ENCODE measurements at regions not wholly inside any gene's neighbourhood (a gene's known extent, or its start where the extent isn't known, plus 50 kb on each side); places are given as distances from the start of the nearest gene placed in this dataset.

DNA sequence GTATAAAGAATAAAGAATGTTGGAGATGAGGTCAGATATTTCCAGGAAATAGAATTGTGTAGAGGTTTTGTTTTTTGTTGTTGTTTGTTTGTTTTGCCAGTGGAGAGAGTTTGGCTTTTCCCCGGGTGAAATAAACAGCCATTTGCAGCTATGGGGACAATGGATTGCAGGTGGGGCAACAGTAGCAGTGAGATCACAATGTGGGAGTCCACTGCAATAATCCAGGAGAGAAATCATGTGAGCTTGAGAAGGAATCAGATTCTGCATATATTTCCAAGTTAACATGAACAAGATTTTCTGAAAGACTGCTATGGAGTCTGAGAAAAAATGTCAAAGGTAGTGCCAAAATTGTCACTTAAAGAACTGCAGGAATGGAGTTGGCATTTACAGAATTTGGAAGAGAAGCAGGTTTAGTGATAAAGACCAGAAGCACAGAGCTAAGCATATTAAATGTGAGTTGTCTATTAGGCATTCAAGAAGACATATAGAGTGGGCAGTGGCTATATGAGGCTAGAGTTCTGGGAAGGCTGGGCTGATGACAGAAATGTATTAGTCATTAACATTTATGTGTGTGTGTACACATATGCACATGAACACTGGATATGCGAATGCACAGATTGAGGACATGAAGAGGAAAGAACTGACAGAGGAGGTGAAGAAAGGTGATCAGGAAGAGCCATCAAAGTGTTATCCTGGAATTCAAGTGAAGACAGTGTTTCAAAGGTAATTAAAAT, 729.6 kb upstream of the PTBP2 start:
- no peaks in the 10 kb centered on the region for H3K27me3 ChIP-seq (replicated peaks; ENCODE audit: control insufficient read depth, insufficient read depth, low read length)
- no peak overlapping the region for H3K4me3 ChIP-seq (ENCODE audit: low read length)
- H3K9ac ChIP-seq (ENCODE audit: low read length) = no peak overlapping the region
- H3K36me3 ChIP-seq (ENCODE audit: control insufficient read depth, insufficient read depth, low read length, severe bottlenecking) = no peaks in the 10 kb centered on the region
- H3K9me3 ChIP-seq (ENCODE audit: control insufficient read depth, low read length) = no peaks in the 10 kb centered on the region
- no peaks in the 10 kb centered on the region for H3K4me1 ChIP-seq (ENCODE audit: control insufficient read depth, insufficient read depth, low read length)
- no peak for DNase-seq (ENCODE audit: low read depth)

DNA sequence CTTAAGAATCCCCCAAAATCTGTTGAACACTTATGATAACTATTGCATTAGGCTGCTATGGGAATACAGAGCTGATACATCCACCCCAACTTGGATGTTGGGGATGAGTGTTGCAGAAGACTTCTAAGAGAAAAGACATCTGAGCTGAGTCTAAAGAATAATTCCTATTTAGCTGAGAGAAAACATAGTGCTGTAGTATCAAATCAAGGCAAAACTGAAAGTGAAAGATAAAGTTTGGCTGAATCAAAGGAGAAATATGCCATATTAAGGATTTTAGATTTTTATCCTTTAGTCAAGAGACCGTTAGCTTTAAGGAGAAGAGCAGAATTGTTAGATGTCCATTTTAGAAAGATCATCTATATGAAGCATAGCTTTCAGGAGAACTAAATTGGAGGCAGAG, 726.9 kb upstream of the PTBP2 start:
- H3K4me3 ChIP-seq (ENCODE audit: low read length) = peak overlapping the region; percentile 15
- H3K27me3 ChIP-seq (replicated peaks; ENCODE audit: control insufficient read depth, insufficient read depth, low read length) = no peaks in the 10 kb centered on the region
- DNase-seq (ENCODE audit: low read depth) = no peak
- no peaks in the 10 kb centered on the region for H3K9me3 ChIP-seq (ENCODE audit: control insufficient read depth, low read length)
- H3K9ac ChIP-seq (ENCODE audit: low read length) = no peak overlapping the region
- H3K4me1 ChIP-seq (ENCODE audit: control insufficient read depth, insufficient read depth, low read length) = no peaks in the 10 kb centered on the region
- no peaks in the 10 kb centered on the region for H3K36me3 ChIP-seq (ENCODE audit: control insufficient read depth, insufficient read depth, low read length, severe bottlenecking)

- Histone ChIP-seq H3K36me3 (ENCODE audit: control insufficient read depth, insufficient read depth, low read length, severe bottlenecking) (no peaks in the 10 kb centered on the region), H3K4me3 (ENCODE audit: low read length) (no peak overlapping the region), H3K9ac (ENCODE audit: low read length) (no peak overlapping the region), H3K9me3 (ENCODE audit: control insufficient read depth, low read length) (no peaks in the 10 kb centered on the region), H3K27me3 (replicated peaks; ENCODE audit: control insufficient read depth, insufficient read depth, low read length) (no peaks in the 10 kb centered on the region), H3K4me1 (ENCODE audit: control insufficient read depth, insufficient read depth, low read length) (no peaks in the 10 kb centered on the region)
- no peak for DNase-seq (ENCODE audit: low read depth)
These were observed 719.4 kb upstream of the PTBP2 start for GRCh38 chr1:96002201-96002600.

GRCh38 chr1:96002969-96003964, 718.3 kb upstream of the PTBP2 start:
- Histone ChIP-seq H3K27me3 (replicated peaks; ENCODE audit: control insufficient read depth, insufficient read depth, low read length) (no peaks in the 10 kb centered on the region), H3K4me1 (ENCODE audit: control insufficient read depth, insufficient read depth, low read length) (no peaks in the 10 kb centered on the region), H3K9me3 (ENCODE audit: control insufficient read depth, low read length) (no peaks in the 10 kb centered on the region), H3K9ac (ENCODE audit: low read length) (no peak overlapping the region), H3K4me3 (ENCODE audit: low read length) (no peak overlapping the region), H3K36me3 (ENCODE audit: control insufficient read depth, insufficient read depth, low read length, severe bottlenecking) (no peaks in the 10 kb centered on the region)
- no peak for DNase-seq (ENCODE audit: low read depth)

DNA sequence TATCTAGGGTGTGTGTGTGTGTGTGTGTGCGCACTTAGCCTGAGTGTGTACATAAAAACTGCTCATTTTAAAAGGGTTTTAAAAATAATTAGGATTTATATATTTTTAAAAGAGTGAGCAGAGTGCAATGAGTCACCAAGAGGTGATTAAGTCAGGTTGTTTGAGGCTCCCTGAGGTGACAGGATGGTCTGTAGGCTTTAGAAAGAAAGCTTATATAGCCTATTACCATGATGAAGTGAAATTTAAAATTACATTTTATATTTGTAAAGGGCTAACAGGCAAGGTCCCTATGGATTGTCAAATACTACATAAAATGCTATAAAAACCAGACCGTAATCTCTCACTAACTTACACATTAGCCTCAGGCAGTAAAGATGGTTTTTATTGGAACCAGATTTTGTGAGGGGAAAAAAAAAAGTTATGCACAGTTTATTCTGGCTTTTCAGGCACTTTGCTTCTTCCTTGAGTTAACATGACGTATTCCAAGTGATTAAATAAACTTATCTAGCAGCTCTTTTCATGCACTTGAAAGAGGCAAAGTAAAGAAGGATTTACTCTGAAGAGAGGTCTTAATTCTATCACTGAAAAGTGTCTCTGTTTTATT, 711.7 kb upstream of the PTBP2 start:
- H3K27me3 ChIP-seq (replicated peaks; ENCODE audit: control insufficient read depth, insufficient read depth, low read length) = no peaks in the 10 kb centered on the region
- no peak overlapping the region for H3K4me3 ChIP-seq (ENCODE audit: low read length)
- peak; percentile 1 for DNase-seq (ENCODE audit: low read depth)
- no peaks in the 10 kb centered on the region for H3K36me3 ChIP-seq (ENCODE audit: control insufficient read depth, insufficient read depth, low read length, severe bottlenecking)
- H3K9ac ChIP-seq (ENCODE audit: low read length) = no peak overlapping the region
- no peaks in the 10 kb centered on the region for H3K9me3 ChIP-seq (ENCODE audit: control insufficient read depth, low read length)
- H3K4me1 ChIP-seq (ENCODE audit: control insufficient read depth, insufficient read depth, low read length) = no peaks in the 10 kb centered on the region

DNA sequence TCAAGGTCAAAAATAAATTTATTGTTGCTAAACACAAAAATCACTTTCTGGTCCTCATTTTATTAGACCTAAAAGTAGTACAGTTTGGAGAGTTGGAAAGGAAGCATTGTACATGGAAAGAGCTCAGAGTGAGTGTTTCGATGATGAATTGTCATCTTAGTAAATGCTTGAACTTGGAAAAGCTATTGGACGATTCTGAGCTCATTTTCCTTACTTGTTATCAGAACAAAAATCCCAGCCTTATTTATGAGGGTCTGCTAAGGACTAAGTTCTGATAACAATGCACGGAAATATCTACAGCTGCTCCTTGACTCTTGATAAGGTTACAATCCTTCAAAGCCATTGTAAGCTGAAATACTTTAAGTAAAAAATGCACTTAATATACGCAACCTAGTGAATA, 710.0 kb upstream of the PTBP2 start:
- Histone ChIP-seq H3K4me1 (ENCODE audit: control insufficient read depth, insufficient read depth, low read length) (no peaks in the 10 kb centered on the region), H3K4me3 (ENCODE audit: low read length) (no peak overlapping the region), H3K9ac (ENCODE audit: low read length) (no peak overlapping the region), H3K9me3 (ENCODE audit: control insufficient read depth, low read length) (no peaks in the 10 kb centered on the region), H3K27me3 (replicated peaks; ENCODE audit: control insufficient read depth, insufficient read depth, low read length) (no peaks in the 10 kb centered on the region), H3K36me3 (ENCODE audit: control insufficient read depth, insufficient read depth, low read length, severe bottlenecking) (no peaks in the 10 kb centered on the region)
- no peak for DNase-seq (ENCODE audit: low read depth)

GRCh38 chr1:96016219-96016618, 705.4 kb upstream of the PTBP2 start:
- no peaks in the 10 kb centered on the region for H3K36me3 ChIP-seq (ENCODE audit: control insufficient read depth, insufficient read depth, low read length, severe bottlenecking)
- H3K27me3 ChIP-seq (replicated peaks; ENCODE audit: control insufficient read depth, insufficient read depth, low read length) = no peaks in the 10 kb centered on the region
- no peaks in the 10 kb centered on the region for H3K4me1 ChIP-seq (ENCODE audit: control insufficient read depth, insufficient read depth, low read length)
- DNase-seq (ENCODE audit: low read depth) = no peak
- no peak overlapping the region for H3K9ac ChIP-seq (ENCODE audit: low read length)
- H3K9me3 ChIP-seq (ENCODE audit: control insufficient read depth, low read length) = no peaks in the 10 kb centered on the region
- H3K4me3 ChIP-seq (ENCODE audit: low read length) = no peak overlapping the region

- Histone ChIP-seq H3K9me3 (ENCODE audit: control insufficient read depth, low read length) (no peaks in the 10 kb centered on the region), H3K4me1 (ENCODE audit: control insufficient read depth, insufficient read depth, low read length) (no peaks in the 10 kb centered on the region), H3K27me3 (replicated peaks; ENCODE audit: control insufficient read depth, insufficient read depth, low read length) (no peaks in the 10 kb centered on the region), H3K36me3 (ENCODE audit: control insufficient read depth, insufficient read depth, low read length, severe bottlenecking) (no peaks in the 10 kb centered on the region), H3K9ac (ENCODE audit: low read length) (no peak overlapping the region), H3K4me3 (ENCODE audit: low read length) (no peak overlapping the region)
- DNase-seq (ENCODE audit: low read depth) = no peak
These were observed 701.2 kb upstream of the PTBP2 start for GRCh38 chr1:96020378-96020777.

- no peaks in the 10 kb centered on the region for H3K4me1 ChIP-seq (ENCODE audit: control insufficient read depth, insufficient read depth, low read length)
- H3K27me3 ChIP-seq (replicated peaks; ENCODE audit: control insufficient read depth, insufficient read depth, low read length) = no peaks in the 10 kb centered on the region
- H3K9ac ChIP-seq (ENCODE audit: low read length) = no peak overlapping the region
- DNase-seq (ENCODE audit: low read depth) = no peak
- H3K9me3 ChIP-seq (ENCODE audit: control insufficient read depth, low read length) = no peaks in the 10 kb centered on the region
- no peak overlapping the region for H3K4me3 ChIP-seq (ENCODE audit: low read length)
- no peaks in the 10 kb centered on the region for H3K36me3 ChIP-seq (ENCODE audit: control insufficient read depth, insufficient read depth, low read length, severe bottlenecking)
These were observed 696.5 kb upstream of the PTBP2 start for GRCh38 chr1:96025062-96025461.

DNA sequence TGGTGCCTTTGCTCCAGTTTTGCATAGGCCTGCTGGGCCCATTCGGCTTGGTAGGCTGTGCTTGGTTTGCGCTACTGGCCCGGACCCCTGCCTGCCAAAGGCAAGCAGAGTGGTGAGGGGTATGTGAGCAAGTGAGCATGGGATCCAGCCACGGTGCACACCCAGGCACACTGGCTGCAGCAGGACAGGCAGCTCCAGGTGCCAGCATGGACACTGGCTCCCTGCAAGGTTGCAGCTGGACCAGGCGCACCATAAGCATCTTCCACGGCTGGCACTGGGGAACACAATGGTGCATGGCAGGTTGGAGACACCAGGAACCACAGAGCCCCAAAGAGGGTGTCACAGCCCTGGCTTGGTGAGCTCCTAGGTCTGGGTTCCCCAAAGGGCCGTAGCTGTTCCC, 693.5 kb upstream of the PTBP2 start:
- H3K9ac ChIP-seq (ENCODE audit: low read length) = no peak overlapping the region
- no peak overlapping the region for H3K4me3 ChIP-seq (ENCODE audit: low read length)
- H3K9me3 ChIP-seq (ENCODE audit: control insufficient read depth, low read length) = no peaks in the 10 kb centered on the region
- DNase-seq (ENCODE audit: low read depth) = no peak
- no peaks in the 10 kb centered on the region for H3K4me1 ChIP-seq (ENCODE audit: control insufficient read depth, insufficient read depth, low read length)
- H3K36me3 ChIP-seq (ENCODE audit: control insufficient read depth, insufficient read depth, low read length, severe bottlenecking) = no peaks in the 10 kb centered on the region
- H3K27me3 ChIP-seq (replicated peaks; ENCODE audit: control insufficient read depth, insufficient read depth, low read length) = no peaks in the 10 kb centered on the region

DNA sequence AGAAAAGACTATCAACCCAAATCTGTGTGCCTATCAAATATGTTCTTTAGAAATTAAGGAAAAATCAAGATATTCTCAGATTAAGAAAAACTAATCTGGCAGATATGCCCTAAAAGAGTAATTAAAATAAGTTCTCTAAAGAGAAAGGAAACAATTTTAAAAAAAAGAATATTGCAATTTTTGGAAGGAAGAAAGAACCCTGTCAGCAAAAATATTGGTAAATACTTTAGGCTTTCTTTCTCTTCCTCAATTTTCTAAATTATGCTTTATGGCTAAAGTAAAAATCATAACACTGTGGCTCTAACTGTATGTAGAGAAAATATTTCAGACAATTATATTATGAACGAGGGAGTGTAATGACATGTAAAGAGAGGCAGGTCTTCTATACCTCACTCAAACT, 691.3 kb upstream of the PTBP2 start:
- Histone ChIP-seq H3K27me3 (replicated peaks; ENCODE audit: control insufficient read depth, insufficient read depth, low read length) (no peaks in the 10 kb centered on the region), H3K9ac (ENCODE audit: low read length) (no peak overlapping the region)
- no peak for DNase-seq (ENCODE audit: low read depth)

More for the DNA sequence above, 691.3 kb upstream of the PTBP2 start:
- Histone ChIP-seq H3K4me1 (ENCODE audit: control insufficient read depth, insufficient read depth, low read length) (no peaks in the 10 kb centered on the region), H3K9me3 (ENCODE audit: control insufficient read depth, low read length) (no peaks in the 10 kb centered on the region), H3K36me3 (ENCODE audit: control insufficient read depth, insufficient read depth, low read length, severe bottlenecking) (no peaks in the 10 kb centered on the region), H3K4me3 (ENCODE audit: low read length) (no peak overlapping the region)

All from adipocyte (in vitro differentiated cells).